ENCODE measurements at regions not wholly inside any gene's neighbourhood (a gene's known extent, or its start where the extent isn't known, plus 50 kb on each side); places are given as distances from the start of the nearest gene placed in this dataset.

- TF ChIP-seq POLR2A (IDR thresholded peaks at IDR 0.05; ENCODE audit: low read depth, low read length) (no peak), CTCF (conservative IDR thresholded peaks at IDR 0.05; ENCODE audit: low read depth, low read length) (no peak), SMC3 (IDR thresholded peaks at IDR 0.05; ENCODE audit: low read depth, low read length) (no peak), CEBPB (IDR thresholded peaks at IDR 0.05; ENCODE audit: low read depth, low read length) (no peak), RAD21 (IDR thresholded peaks at IDR 0.05; ENCODE audit: low read length) (no peak), USF2 (IDR thresholded peaks at IDR 0.05; ENCODE audit: low read depth, low read length) (no peak), RFX5 (IDR thresholded peaks at IDR 0.05; ENCODE audit: low read depth, low read length) (no peak), RCOR1 (IDR thresholded peaks at IDR 0.05; ENCODE audit: insufficient replicate concordance, low read length) (no peak), MAFK (IDR thresholded peaks at IDR 0.05; ENCODE audit: low read depth, low read length) (no peak), MAZ (IDR thresholded peaks at IDR 0.05; ENCODE audit: borderline replicate concordance, low read depth, low read length) (no peak), MXI1 (IDR thresholded peaks at IDR 0.05; ENCODE audit: borderline replicate concordance, low read depth, low read length) (no peak)
These were observed 181.6 kb upstream of the FOXG1 start for GRCh38 chr14:28584951-28585350.

All from IMR-90 (cell line).